ENCODE measurements at regions not wholly inside any gene's neighbourhood (a gene's known extent, or its start where the extent isn't known, plus 50 kb on each side); places are given as distances from the start of the nearest gene placed in this dataset.

DNA sequence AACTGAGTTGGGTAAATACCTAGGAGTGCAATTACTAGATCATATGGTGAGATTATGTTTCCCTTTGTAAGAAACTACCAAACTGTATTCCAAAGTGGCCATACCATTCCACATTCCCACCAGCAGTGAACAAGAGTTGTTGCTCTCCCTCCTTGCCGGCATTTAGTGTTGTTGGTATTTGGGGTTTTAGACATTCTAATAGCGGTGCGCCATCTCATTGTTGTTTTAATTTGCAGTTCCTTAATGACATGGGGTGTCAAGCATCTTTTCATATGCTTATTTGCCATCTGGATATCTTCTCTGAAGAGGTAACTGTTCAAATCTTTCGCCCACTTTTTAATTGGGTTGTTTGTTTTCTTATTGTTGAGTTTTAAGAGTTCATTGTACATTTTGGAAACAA lies 164.2 kb upstream of the LHX1 start:
- TF ChIP-seq, protein P1, sequence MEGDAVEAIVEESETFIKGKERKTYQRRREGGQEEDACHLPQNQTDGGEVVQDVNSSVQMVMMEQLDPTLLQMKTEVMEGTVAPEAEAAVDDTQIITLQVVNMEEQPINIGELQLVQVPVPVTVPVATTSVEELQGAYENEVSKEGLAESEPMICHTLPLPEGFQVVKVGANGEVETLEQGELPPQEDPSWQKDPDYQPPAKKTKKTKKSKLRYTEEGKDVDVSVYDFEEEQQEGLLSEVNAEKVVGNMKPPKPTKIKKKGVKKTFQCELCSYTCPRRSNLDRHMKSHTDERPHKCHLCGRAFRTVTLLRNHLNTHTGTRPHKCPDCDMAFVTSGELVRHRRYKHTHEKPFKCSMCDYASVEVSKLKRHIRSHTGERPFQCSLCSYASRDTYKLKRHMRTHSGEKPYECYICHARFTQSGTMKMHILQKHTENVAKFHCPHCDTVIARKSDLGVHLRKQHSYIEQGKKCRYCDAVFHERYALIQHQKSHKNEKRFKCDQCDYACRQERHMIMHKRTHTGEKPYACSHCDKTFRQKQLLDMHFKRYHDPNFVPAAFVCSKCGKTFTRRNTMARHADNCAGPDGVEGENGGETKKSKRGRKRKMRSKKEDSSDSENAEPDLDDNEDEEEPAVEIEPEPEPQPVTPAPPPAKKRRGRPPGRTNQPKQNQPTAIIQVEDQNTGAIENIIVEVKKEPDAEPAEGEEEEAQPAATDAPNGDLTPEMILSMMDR (IDR thresholded peaks at IDR 0.05): no peak
- TF ChIP-seq POLR2AphosphoS5 (IDR thresholded peaks at IDR 0.05): no peak
- no peak for TF ChIP-seq EP300 (IDR thresholded peaks at IDR 0.05)

All from suprapubic skin (tissue), 4 donors.